GM12878 (cell line): ENCODE measurements at regions not wholly inside any gene's neighbourhood (a gene's known extent, or its start where the extent isn't known, plus 50 kb on each side); places are given as distances from the start of the nearest gene placed in this dataset.

Source experiments
- ATAC-seq: fragments of 200-7000 bp; cut with Tn5 transposase; 3 replicates; pipeline ENCODE4 v1.9.1; 2020; ENCODE audit warnings: mild to moderate bottlenecking, moderate library complexity
- BruUV-seq: library from RNA; stranded (reverse); fragments of 400-500 nt; replicated peaks from 2 replicates; lab custom pipeline; 2021; lab: Mats Ljungman, UMichigan
- CTCF ChIA-PET: fragments of 300-600 bp; sonication (Branson Sonifier 250); formaldehyde crosslinking; extraction: SDS; loops from one replicate; lab custom pipeline; 2021; ENCODE audit warnings: inconsistent platforms; lab: Yijun Ruan, JAX
- POLR2A ChIA-PET: fragments of 350-600 bp; formaldehyde crosslinking; extraction: SDS; loops from one replicate; lab custom pipeline; 2021; ENCODE audit warnings: inconsistent platforms; lab: Charles Lee
- RAD21 ChIA-PET: fragments of 300-600 bp; sonication (Branson Sonifier 250); formaldehyde crosslinking; loops from one replicate; lab custom pipeline; 2023; ENCODE audit warnings: antibody characterized with exemption; ENCODE audit not compliant: unreplicated experiment; lab: Charles Lee
- SMC1A ChIA-PET: fragments of 300-600 bp; sonication (Branson Sonifier 250); formaldehyde crosslinking; loops from one replicate; lab custom pipeline; 2023; ENCODE audit not compliant: unreplicated experiment, uncharacterized antibody; lab: Charles Lee
- DNase-seq: peaks from one replicate; pipeline ENCODE4 v3.0.0-alpha.2; 2011; ENCODE audit warnings: low read depth, low spot score
- FAIRE-seq: peaks from 3 replicates; lab custom pipeline; 2011; peaks lifted over from hg19 to GRCh38; lab: Jason Lieb, UNC
- H2AFZ ChIP-seq: 2 replicates; pipeline ENCODE4 v1.6.0; 2011; ENCODE audit warnings: low read depth, low read length, control low read depth; ENCODE audit not compliant: control insufficient read depth
- H3K27ac ChIP-seq: 2 replicates; pipeline ENCODE4 v1.5.1; 2011; ENCODE audit warnings: control low read depth; ENCODE audit not compliant: control insufficient read depth, insufficient read depth
- H3K27me3 ChIP-seq, 2 experiments: replicated peaks in 1 of 2; 2 replicates each; pipeline versions ENCODE4 v1.6.0 to v1.6.1; 2011; ENCODE audit warnings: low read length in 1 of 2; ENCODE audit not compliant: control insufficient read depth in 2 of 2, insufficient read depth in 2 of 2
- H3K36me3 ChIP-seq, 2 experiments: 2 replicates each; pipeline ENCODE4 v1.5.1; 2011; ENCODE audit warnings: low read length in 1 of 2; ENCODE audit not compliant: control insufficient read depth in 2 of 2, insufficient read depth in 2 of 2
- H3K4me1 ChIP-seq: 2 replicates; pipeline ENCODE4 v1.6.1; 2011; ENCODE audit warnings: mild to moderate bottlenecking, low read length, moderate library complexity, mixed read lengths; ENCODE audit not compliant: control insufficient read depth, insufficient read depth
- H3K4me2 ChIP-seq: 2 replicates; pipeline ENCODE4 v1.6.0; 2011; ENCODE audit warnings: control low read depth; ENCODE audit not compliant: control insufficient read depth, insufficient read depth
- H3K4me3 ChIP-seq: fragments of 200-600 bp; sonication (generic); 2 replicates; pipeline ENCODE4 v1.5.1; 2016
- H3K79me2 ChIP-seq: 2 replicates; pipeline ENCODE4 v1.6.0; 2011; ENCODE audit warnings: low read length; ENCODE audit not compliant: control insufficient read depth, insufficient read depth
- H3K9ac ChIP-seq: 2 replicates; pipeline ENCODE4 v1.8.0; 2011; ENCODE audit warnings: low read length, control low read depth, mixed read lengths; ENCODE audit not compliant: control insufficient read depth, insufficient read depth
- H3K9me3 ChIP-seq: replicated peaks from 3 replicates; pipeline ENCODE4 v1.5.1; 2011; ENCODE audit warnings: mild to moderate bottlenecking, low read length; ENCODE audit not compliant: control insufficient read depth, insufficient read depth
- H4K20me1 ChIP-seq: 2 replicates; pipeline ENCODE4 v1.6.0; 2011; ENCODE audit not compliant: control insufficient read depth, insufficient read depth
- BACH1 ChIP-seq: fragments of 450-650 bp; IDR thresholded peaks from 2 replicates; pipeline ENCODE4 v1.6.1; 2017; ENCODE audit warnings: mild to moderate bottlenecking, borderline replicate concordance
- BMI1 ChIP-seq: fragments of 450-650 bp; IDR thresholded peaks from 2 replicates; pipeline ENCODE4 v1.6.1; 2016; ENCODE audit warnings: mild to moderate bottlenecking, moderate library complexity, borderline replicate concordance
- E4F1 ChIP-seq: fragments of 450-650 bp; IDR thresholded peaks from 2 replicates; pipeline ENCODE4 v1.6.1; 2018; ENCODE audit warnings: borderline replicate concordance, mild to moderate bottlenecking; ENCODE audit not compliant: partially characterized antibody
- EED ChIP-seq: sonication (generic); IDR thresholded peaks from 2 replicates; pipeline ENCODE4 v1.6.1; 2016; ENCODE audit warnings: antibody characterized with exemption, low read depth
- ESRRA ChIP-seq: IDR thresholded peaks from 2 replicates; pipeline ENCODE4 v1.6.1; 2012; ENCODE audit warnings: mild to moderate bottlenecking, low read length, improper control_type of control experiment
- EZH2 ChIP-seq: IDR thresholded peaks from 2 replicates; pipeline ENCODE4 v1.6.1; 2012; ENCODE audit warnings: low read depth, mild to moderate bottlenecking, control low read depth, inconsistent platforms, low read length, borderline replicate concordance; ENCODE audit not compliant: control insufficient read depth
- HCFC1 ChIP-seq: fragments of 150-350 bp; IDR thresholded peaks from 2 replicates; pipeline ENCODE4 v1.6.1; 2014; ENCODE audit warnings: low read length
- HDAC6 ChIP-seq: fragments of 200-600 bp; sonication (generic); IDR thresholded peaks from one replicate; pipeline ENCODE4 v1.8.0; 2017; ENCODE audit warnings: antibody characterized with exemption; ENCODE audit not compliant: unreplicated experiment
- JUND ChIP-seq: IDR thresholded peaks from 2 replicates; pipeline ENCODE4 v1.6.1; 2012; ENCODE audit warnings: low read depth, mild to moderate bottlenecking, low read length, improper control_type of control experiment, moderate library complexity
- SKIL ChIP-seq: fragments of 450-650 bp; IDR thresholded peaks from 2 replicates; pipeline ENCODE4 v1.6.1; 2017; ENCODE audit warnings: mild to moderate bottlenecking, low read depth, inconsistent platforms; ENCODE audit not compliant: poor library complexity, severe bottlenecking
- SUPT20H ChIP-seq: IDR thresholded peaks from 2 replicates; pipeline ENCODE4 v1.6.1; 2011; ENCODE audit warnings: low read depth, mild to moderate bottlenecking, low read length, moderate library complexity, borderline replicate concordance; ENCODE audit not compliant: control insufficient read depth
- USF2 ChIP-seq: IDR thresholded peaks from 2 replicates; pipeline ENCODE4 v1.6.1; 2011; ENCODE audit warnings: low read depth, low read length, improper control_type of control experiment, borderline replicate concordance
- YBX1 ChIP-seq: fragments of 450-650 bp; IDR thresholded peaks from 2 replicates; pipeline ENCODE4 v1.6.1; 2016; ENCODE audit warnings: antibody characterized with exemption
- YY1 ChIP-seq: IDR thresholded peaks from 2 replicates; pipeline ENCODE4 v1.6.1; 2011; ENCODE audit warnings: low read depth, mild to moderate bottlenecking, low read length
- WGBS: methylation state at CpG from one replicate; pipeline ENCODE4 v1.1.6; 2016; ENCODE audit warnings: low lambda C conversion rate; ENCODE audit not compliant: insufficient replicate concordance, insufficient coverage; ENCODE audit errors: missing lambda C conversion rate; 5-methylcytosine and 5-hydroxymethylcytosine counted together
- in situ Hi-C: fragments of 300-500 bp; cut with MboI; formaldehyde crosslinking; loops from 9 replicates; pipeline ENCODE4 v1.14.3; 2018; ENCODE audit warnings: mixed read lengths
- intact Hi-C: fragments of 100-400 bp; cut with micrococcal nuclease; formaldehyde crosslinking; loops from one replicate; pipeline ENCODE4 v1.14.2; 2022; ENCODE audit not compliant: unreplicated experiment

- ChIA-PET SMC1A (interaction anchor here (0.6 kb wide), 1 partner anchor 81 kb away, joined by 3 read pairs; no protein-coding TSS in a partner anchor), RAD21 (interaction anchor here (0.9 kb wide), 1 partner anchor 293 kb away, joined by 3 read pairs; the partner anchor contains the start of gene SOX9), CTCF (no interaction called here), POLR2A (no interaction called here)
- TF ChIP-seq ESRRA: no peak
- TF ChIP-seq HDAC6: no peak
- no peak for TF ChIP-seq YY1
- no peak for TF ChIP-seq SUPT20H
- TF ChIP-seq JUND: no peak
- no peak for TF ChIP-seq YBX1
- no peak for TF ChIP-seq EZH2
- no peak for TF ChIP-seq HCFC1
- TF ChIP-seq BMI1: no peak
- TF ChIP-seq SKIL: no peak
- TF ChIP-seq USF2: no peak
- no peak for TF ChIP-seq BACH1
- no peak for TF ChIP-seq EED
- no peak for TF ChIP-seq E4F1
- no peak overlapping the region for H3K4me2 ChIP-seq
- BruUV-seq: no TSS peak
- no peak overlapping the region for H3K9ac ChIP-seq
- whole genome bisulfite sequencing: 0% methylated on average over 5 of the region's 5 CpGs
- H3K9me3 ChIP-seq: no peaks in the 10 kb centered on the region
- FAIRE-seq (no peak), ATAC-seq (no peak), DNase-seq (no peak)
- H4K20me1 ChIP-seq: no peaks in the 10 kb centered on the region
- no peaks in the 10 kb centered on the region for H3K27me3 ChIP-seq
- in situ Hi-C loops (no loop called here), intact Hi-C loops (no loop called here)
- no peak overlapping the region for H3K27ac ChIP-seq
- no peaks in the 10 kb centered on the region for H3K4me1 ChIP-seq
- H3K79me2 ChIP-seq: no peaks in the 10 kb centered on the region
- H3K36me3 ChIP-seq: no peaks in the 10 kb centered on the region
- H3K4me3 ChIP-seq: no peak overlapping the region
- no peak overlapping the region for H2AFZ ChIP-seq
These were observed 292.6 kb upstream of the SOX9 start for GRCh38 chr17:71828182-71828596.
